Adrenal gland (tissue), 5 donors: ENCODE measurements at regions not wholly inside any gene's neighbourhood (a gene's known extent, or its start where the extent isn't known, plus 50 kb on each side); places are given as distances from the start of the nearest gene placed in this dataset.

Experiments
- CTCF ChIP-seq, 6 experiments: fragments of 450-650 bp in 4 of 6; fragments of 200-600 bp in 2 of 6; sonication (generic) in 1 of 6; IDR thresholded peaks; 1 replicate in 5 of 6; 2 replicates in 1 of 6; pipeline versions ENCODE4 v1.5.1 to v1.8.0; 2016 to 2021; ENCODE audit warnings: antibody characterized with exemption in 6 of 6, mild to moderate bottlenecking in 2 of 6, moderate library complexity in 1 of 6
- POLR2A ChIP-seq, 2 donors: fragments of 450-650 bp; IDR thresholded peaks; one replicate each; pipeline ENCODE4 v1.6.1; 2017; ENCODE audit warnings: antibody characterized with exemption in 2 of 2, mild to moderate bottlenecking in 2 of 2, moderate library complexity in 1 of 2
- donor health status: DM: no; HTN: no; CAD: no.

GRCh38 chr2:192328297-192328696, 133.6 kb upstream of the TMEFF2 start:
- no peak for TF ChIP-seq CTCF (IDR thresholded peaks at IDR 0.05)
- TF ChIP-seq POLR2A (IDR thresholded peaks at IDR 0.05), result no peak
